K562 (cell line): ENCODE measurements at regions not wholly inside any gene's neighbourhood (a gene's known extent, or its start where the extent isn't known, plus 50 kb on each side); places are given as distances from the start of the nearest gene placed in this dataset.

ENCODE experiments used
- ATAC-seq: fragments of 200-7000 bp; cut with Tn5 transposase; 3 replicates; pipeline ENCODE4 v1.9.1; 2020; ENCODE audit warnings: moderate library complexity
- BruUV-seq: library from RNA; stranded (reverse); fragments of 400-500 nt; replicated peaks from 2 replicates; lab custom pipeline; 2021; lab: Mats Ljungman, UMichigan
- CTCF ChIA-PET: fragments of 300-600 bp; formaldehyde crosslinking; extraction: SDS; loops from one replicate; lab custom pipeline; 2021; ENCODE audit warnings: low intra/inter-chr PET ratio; lab: Yijun Ruan, JAX
- POLR2A ChIA-PET: fragments of 300-600, 350-650 bp; sonication (Branson Sonifier 250); formaldehyde crosslinking; extraction: SDS; loops from one replicate; lab custom pipeline; 2021; ENCODE audit warnings: antibody characterized with exemption, inconsistent platforms; lab: Yijun Ruan, JAX
- DNase-seq, 4 experiments: peaks; one replicate each; pipeline versions ENCODE4 v3.0.0 to v3.0.0-alpha.2; 2011 to 2018; ENCODE audit warnings: low spot score in 3 of 4, mixed read lengths in 3 of 4; ENCODE audit errors: extremely low read depth in 1 of 4
- FAIRE-seq: peaks from 2 replicates; lab custom pipeline; 2011; peaks lifted over from hg19 to GRCh38; lab: Jason Lieb, UNC
- H2AFZ ChIP-seq: 2 replicates; pipeline ENCODE4 v1.6.0; 2011; ENCODE audit warnings: low read depth, low read length, control low read depth, inconsistent platforms
- H3K27ac ChIP-seq: fragments of 200-600 bp; 3 replicates; pipeline ENCODE4 v1.8.0; 2011; ENCODE audit warnings: low read depth, mild to moderate bottlenecking, control low read depth, inconsistent platforms, low read length, moderate library complexity, mixed read lengths; ENCODE audit errors: extremely low read depth
- H3K27me3 ChIP-seq, 2 experiments: fragments of 300-600 bp in 1 of 2; 2 replicates in 1 of 2; 3 replicates in 1 of 2; pipeline versions ENCODE4 v1.6.0 to v1.8.0; 2011; ENCODE audit warnings: inconsistent platforms in 2 of 2, low read length in 2 of 2, mild to moderate bottlenecking in 1 of 2, mixed read lengths in 1 of 2, moderate library complexity in 1 of 2; ENCODE audit not compliant: control insufficient read depth in 2 of 2, insufficient read depth in 2 of 2
- H3K36me3 ChIP-seq: fragments of 300-600 bp; 3 replicates; pipeline ENCODE4 v1.8.0; 2011; ENCODE audit warnings: mild to moderate bottlenecking, low read length, inconsistent platforms; ENCODE audit not compliant: control insufficient read depth, insufficient read depth
- H3K4me1 ChIP-seq, 2 experiments: fragments of 200-600 bp in 1 of 2; replicated peaks in 1 of 2; 2 replicates in 1 of 2; 3 replicates in 1 of 2; pipeline versions ENCODE4 v1.5.1 to v1.8.0; 2011; ENCODE audit warnings: inconsistent platforms in 2 of 2, low read length in 2 of 2, mild to moderate bottlenecking in 1 of 2, mixed read lengths in 1 of 2, moderate library complexity in 1 of 2; ENCODE audit not compliant: control insufficient read depth in 2 of 2, insufficient read depth in 2 of 2
- H3K4me2 ChIP-seq: 2 replicates; pipeline ENCODE4 v1.6.1; 2011; ENCODE audit warnings: low read length, control low read depth, inconsistent platforms, mixed read lengths; ENCODE audit not compliant: insufficient read depth
- H3K4me3 ChIP-seq: fragments of 200-600 bp; sonication (generic), shearing (Covaris generic); 2 replicates; pipeline ENCODE4 v1.5.1; 2016; ENCODE audit warnings: control low read depth, inconsistent platforms
- H3K79me2 ChIP-seq: fragments of 200-600 bp; 3 replicates; pipeline ENCODE4 v1.8.0; 2011; ENCODE audit warnings: low read length, inconsistent platforms; ENCODE audit not compliant: control insufficient read depth, insufficient read depth
- H3K9ac ChIP-seq, 2 experiments: 2 replicates each; pipeline versions ENCODE4 v1.6.0 to v1.6.1; 2011; ENCODE audit warnings: low read depth in 2 of 2, low read length in 2 of 2, control low read depth in 1 of 2, inconsistent platforms in 1 of 2, mild to moderate bottlenecking in 1 of 2, mixed read lengths in 1 of 2; ENCODE audit not compliant: insufficient read depth in 1 of 2
- H3K9me1 ChIP-seq: one replicate; pipeline ENCODE4 v1.6.0; 2011; ENCODE audit warnings: inconsistent platforms, mild to moderate bottlenecking, low read length, moderate library complexity; ENCODE audit not compliant: control insufficient read depth, insufficient read depth
- H3K9me3 ChIP-seq: replicated peaks from 2 replicates; pipeline ENCODE4 v1.5.1; 2011; ENCODE audit warnings: low read depth, low read length, inconsistent platforms; ENCODE audit not compliant: control insufficient read depth, insufficient read depth
- H4K20me1 ChIP-seq: replicated peaks from 2 replicates; pipeline ENCODE4 v1.6.1; 2011; ENCODE audit warnings: low read length, inconsistent platforms, mixed read lengths; ENCODE audit not compliant: control insufficient read depth, insufficient read depth
- ADNP ChIP-seq: fragments of 200-800 bp; sonication (Bioruptor generic); IDR thresholded peaks from 2 replicates; pipeline ENCODE4 v1.6.1; 2016; ENCODE audit warnings: missing genetic modification characterization, missing compliant biosample characterization
- ASH1L ChIP-seq: fragments of 450-650 bp; IDR thresholded peaks from 2 replicates; pipeline ENCODE4 v1.6.1; 2018; ENCODE audit warnings: borderline replicate concordance, mild to moderate bottlenecking, low read depth; ENCODE audit not compliant: partially characterized antibody
- ATF1 ChIP-seq, 2 experiments: fragments of 450-650 bp in 1 of 2; IDR thresholded peaks; 2 replicates each; pipeline ENCODE4 v1.6.1; 2016; ENCODE audit warnings: missing compliant biosample characterization in 1 of 2, missing genetic modification characterization in 1 of 2
- MAFG ChIP-seq: fragments of 450-650 bp; conservative IDR thresholded peaks from 2 replicates; pipeline ENCODE4 v1.6.1; 2016; ENCODE audit warnings: missing genetic modification characterization, missing compliant biosample characterization
- NUFIP1 ChIP-seq: fragments of 450-650 bp; IDR thresholded peaks from 2 replicates; pipeline ENCODE4 v1.6.1; 2018; ENCODE audit not compliant: partially characterized antibody
- SMAD1 ChIP-seq: fragments of 150-350 bp; IDR thresholded peaks from 2 replicates; pipeline ENCODE4 v1.6.1; 2014; ENCODE audit warnings: low read length, low read depth; ENCODE audit not compliant: partially characterized antibody
- UBTF ChIP-seq, 2 experiments: IDR thresholded peaks; 2 replicates each; pipeline ENCODE4 v1.6.1; 2012; ENCODE audit warnings: improper control_type of control experiment in 2 of 2, low read depth in 2 of 2, low read length in 2 of 2, borderline replicate concordance in 1 of 2
- WGBS: fragments of 100-300 bp; shearing (Covaris generic); methylation state at CpG from one replicate; pipeline ENCODE4 v1.1.6; 2016; ENCODE audit warnings: low coverage, mixed read lengths; ENCODE audit not compliant: insufficient coverage; ENCODE audit errors: missing lambda C conversion rate; 5-methylcytosine and 5-hydroxymethylcytosine counted together
- in situ Hi-C: fragments of 300-500 bp; cut with MboI; formaldehyde crosslinking; loops from 4 replicates; pipeline ENCODE4 v1.15.0; 2018; ENCODE audit warnings: inconsistent platforms, mixed read lengths
- intact Hi-C: fragments of 100-400 bp; cut with micrococcal nuclease; formaldehyde crosslinking; loops from 2 replicates; pipeline ENCODE4 v1.14.2; 2022
- TF ChIP-seq, protein P1 (sequence below): sonication (generic); formaldehyde crosslinking; IDR thresholded peaks from 2 replicates; pipeline ENCODE4 v1.8.1; 2023; ENCODE audit warnings: mild to moderate bottlenecking, missing genetic modification reagents, moderate library complexity

DNA sequence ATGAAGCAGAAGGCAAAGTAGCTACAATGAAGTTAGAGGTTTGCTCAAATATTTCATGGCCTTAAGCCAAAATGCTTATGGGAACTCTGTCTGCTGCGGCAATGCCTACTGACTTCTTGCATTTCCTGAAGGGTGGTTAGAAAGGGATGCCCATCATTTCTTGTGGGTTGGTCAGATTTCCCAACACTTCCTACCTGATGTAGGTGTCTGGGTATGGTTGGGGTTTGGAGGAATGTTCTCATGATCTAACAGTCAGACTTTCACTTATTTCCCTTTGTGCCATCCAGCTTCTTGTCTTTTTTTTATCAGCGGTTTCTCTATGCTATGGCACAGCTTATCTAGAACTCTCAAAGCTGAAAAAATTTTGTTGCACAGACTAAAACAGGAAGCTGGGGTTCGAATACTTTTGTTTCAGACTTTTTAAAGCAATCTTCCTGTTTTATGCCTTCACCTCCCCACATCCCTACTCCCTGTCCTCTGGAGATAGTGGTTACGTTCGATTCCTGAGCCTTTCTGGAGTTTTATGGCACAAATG is 307.7 kb downstream of the USP25 start:
- no peak overlapping the region for H3K9ac ChIP-seq
- no peak for DNase-seq
- ChIA-PET CTCF (no interaction called here), POLR2A (no interaction called here)
- no peak overlapping the region for H2AFZ ChIP-seq
- no peaks in the 10 kb centered on the region for H3K79me2 ChIP-seq
- ATAC-seq, result no peak
- 3% methylated on average over 5 of the region's 5 CpGs for WGBS
- no peaks in the 10 kb centered on the region for H3K9me3 ChIP-seq
- no peak for FAIRE-seq
- no peak overlapping the region for H3K4me3 ChIP-seq
- no TSS peak for BruUV-seq
- no peaks in the 10 kb centered on the region for H3K36me3 ChIP-seq
- no peaks in the 10 kb centered on the region for H3K9me1 ChIP-seq
- intact Hi-C loops, result no loop called here
- H4K20me1 ChIP-seq, result no peaks in the 10 kb centered on the region
- H3K4me1 ChIP-seq, result no peaks in the 10 kb centered on the region
- no peak for TF ChIP-seq SMAD1
- no peak for TF ChIP-seq NUFIP1
- no peak for TF ChIP-seq ADNP (tag)
- no peak for TF ChIP-seq ASH1L
- no peak for TF ChIP-seq UBTF (IDR thresholded peaks at IDR 0.05; ENCODE audit: borderline replicate concordance in 1 of 2, low read depth in 2 of 2, low read length in 2 of 2)
- no peak for TF ChIP-seq ATF1 (CRISPR knock-in tag; IDR thresholded peaks at IDR 0.05)
- no peak for TF ChIP-seq ATF1 (tag; IDR thresholded peaks at IDR 0.05)
- TF ChIP-seq, protein P1, sequence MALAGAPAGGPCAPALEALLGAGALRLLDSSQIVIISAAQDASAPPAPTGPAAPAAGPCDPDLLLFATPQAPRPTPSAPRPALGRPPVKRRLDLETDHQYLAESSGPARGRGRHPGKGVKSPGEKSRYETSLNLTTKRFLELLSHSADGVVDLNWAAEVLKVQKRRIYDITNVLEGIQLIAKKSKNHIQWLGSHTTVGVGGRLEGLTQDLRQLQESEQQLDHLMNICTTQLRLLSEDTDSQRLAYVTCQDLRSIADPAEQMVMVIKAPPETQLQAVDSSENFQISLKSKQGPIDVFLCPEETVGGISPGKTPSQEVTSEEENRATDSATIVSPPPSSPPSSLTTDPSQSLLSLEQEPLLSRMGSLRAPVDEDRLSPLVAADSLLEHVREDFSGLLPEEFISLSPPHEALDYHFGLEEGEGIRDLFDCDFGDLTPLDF (CRISPR knock-in tag), result no peak
- no peak for TF ChIP-seq MAFG (tag)
- TF ChIP-seq, all 486 proteins: peak for 0
- H3K27ac ChIP-seq, result no peak overlapping the region
- H3K27me3 ChIP-seq, result no peaks in the 10 kb centered on the region
- no peak overlapping the region for H3K4me2 ChIP-seq
- in situ Hi-C loops, result no loop called here
